Left lung (tissue), 4 donors: ENCODE measurements at regions not wholly inside any gene's neighbourhood (a gene's known extent, or its start where the extent isn't known, plus 50 kb on each side); places are given as distances from the start of the nearest gene placed in this dataset.
"Not testable (repeated sequence)": the region's sequence is repeated elsewhere in the genome, so short reads cannot be mapped to it uniquely, and the experiment has no call there.

Source experiments
- ATAC-seq: fragments of 200-7000 bp; cut with Tn5 transposase; one replicate; pipeline ENCODE4 v1.9.1; 2020; ENCODE audit warnings: moderate library complexity
- DNase-seq, 4 donors: peaks; one replicate each; pipeline ENCODE4 v3.0.0-alpha.2; 2013 to 2020
- H3K27ac ChIP-seq, 2 donors: fragments of 200-600 bp; sonication (generic) in 1 of 2; one replicate each; pipeline versions ENCODE4 v1.5.0 to v1.8.0; 2020 to 2021
- H3K27me3 ChIP-seq, 2 donors: fragments of 200-600 bp; sonication (generic) in 1 of 2; one replicate each; pipeline versions ENCODE4 v1.5.0 to v1.8.0; 2020 to 2021
- H3K36me3 ChIP-seq, 2 donors: fragments of 200-600 bp; sonication (generic) in 1 of 2; one replicate each; pipeline versions ENCODE4 v1.5.0 to v1.8.0; 2020 to 2021
- H3K4me1 ChIP-seq, 2 donors: fragments of 200-600 bp; one replicate each; pipeline ENCODE4 v1.8.0; 2021
- H3K4me3 ChIP-seq, 2 donors: fragments of 200-600 bp; sonication (generic) in 1 of 2; one replicate each; pipeline versions ENCODE4 v1.5.0 to v1.8.0; 2020 to 2021; ENCODE audit warnings: mild to moderate bottlenecking in 1 of 2
- H3K9me3 ChIP-seq, 2 donors: fragments of 200-600 bp; sonication (generic) in 1 of 2; one replicate each; pipeline versions ENCODE4 v1.5.0 to v1.8.0; 2020 to 2021
- intact Hi-C, 2 donors: fragments of 100-400 bp; cut with DNase I; formaldehyde crosslinking; loops; one replicate each; pipeline versions ENCODE4 v1.11.2 to v1.14.2; 2022
- TF ChIP-seq, protein P1 (sequence below), 2 donors: fragments of 200-600 bp; sonication (generic) in 1 of 2; IDR thresholded peaks; one replicate each; pipeline versions ENCODE4 v1.5.0 to v1.8.0; 2021; ENCODE audit warnings: antibody characterized with exemption in 2 of 2
- donor health status: DM: no; HTN: yes; CAD: no.
- donor health status: DM: no; HTN: no; CAD: no.

DNA sequence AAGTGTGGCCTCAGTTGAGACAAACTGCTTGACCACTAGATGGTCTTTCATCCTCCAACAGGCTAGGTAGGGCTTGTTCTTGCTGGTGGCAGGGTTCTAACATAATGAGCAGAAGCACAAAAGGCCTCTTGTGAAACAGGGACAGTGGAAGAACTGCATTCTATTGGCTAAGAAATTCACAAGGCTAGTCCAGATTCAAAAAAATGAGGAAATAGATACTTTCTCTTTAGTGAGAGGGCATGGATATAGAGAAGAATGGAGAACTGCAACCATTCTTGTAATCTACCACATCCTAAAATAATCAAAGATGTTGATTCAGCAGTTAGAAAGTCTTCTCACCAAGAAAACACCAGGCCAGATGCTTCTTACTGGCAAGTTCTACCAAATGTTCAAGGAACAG, 143.7 kb upstream of the LRIG1 start:
- no peak for ATAC-seq
- TF ChIP-seq, protein P1, sequence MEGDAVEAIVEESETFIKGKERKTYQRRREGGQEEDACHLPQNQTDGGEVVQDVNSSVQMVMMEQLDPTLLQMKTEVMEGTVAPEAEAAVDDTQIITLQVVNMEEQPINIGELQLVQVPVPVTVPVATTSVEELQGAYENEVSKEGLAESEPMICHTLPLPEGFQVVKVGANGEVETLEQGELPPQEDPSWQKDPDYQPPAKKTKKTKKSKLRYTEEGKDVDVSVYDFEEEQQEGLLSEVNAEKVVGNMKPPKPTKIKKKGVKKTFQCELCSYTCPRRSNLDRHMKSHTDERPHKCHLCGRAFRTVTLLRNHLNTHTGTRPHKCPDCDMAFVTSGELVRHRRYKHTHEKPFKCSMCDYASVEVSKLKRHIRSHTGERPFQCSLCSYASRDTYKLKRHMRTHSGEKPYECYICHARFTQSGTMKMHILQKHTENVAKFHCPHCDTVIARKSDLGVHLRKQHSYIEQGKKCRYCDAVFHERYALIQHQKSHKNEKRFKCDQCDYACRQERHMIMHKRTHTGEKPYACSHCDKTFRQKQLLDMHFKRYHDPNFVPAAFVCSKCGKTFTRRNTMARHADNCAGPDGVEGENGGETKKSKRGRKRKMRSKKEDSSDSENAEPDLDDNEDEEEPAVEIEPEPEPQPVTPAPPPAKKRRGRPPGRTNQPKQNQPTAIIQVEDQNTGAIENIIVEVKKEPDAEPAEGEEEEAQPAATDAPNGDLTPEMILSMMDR (IDR thresholded peaks at IDR 0.05), result no peak
- intact Hi-C loops, result no loop called here

DNA sequence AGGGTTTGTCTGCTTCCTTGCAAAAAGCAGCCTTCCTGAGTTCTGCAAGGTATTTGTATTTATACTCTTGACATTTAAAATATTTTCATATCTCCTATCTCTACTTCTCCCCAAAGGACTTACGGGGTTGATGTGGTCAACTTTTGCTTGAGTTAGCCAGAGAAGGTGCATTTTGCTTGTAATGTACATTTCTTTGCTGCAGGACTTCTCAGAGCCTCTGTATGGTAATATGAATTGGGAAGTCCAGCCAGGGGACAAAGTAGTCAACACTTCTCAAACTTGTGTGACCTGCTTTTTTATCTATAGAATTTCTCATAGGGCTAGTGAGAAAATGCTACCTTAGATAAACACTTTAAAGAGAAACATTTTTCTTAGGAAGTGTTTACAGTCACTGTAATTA, 148.2 kb upstream of the LRIG1 start:
- no peaks in the 10 kb centered on the region for H3K4me1 ChIP-seq
- TF ChIP-seq, protein P1 (IDR thresholded peaks at IDR 0.05), result no peak
- no peak for ATAC-seq
- no peak overlapping the region for H3K27ac ChIP-seq
- no peaks in the 10 kb centered on the region for H3K27me3 ChIP-seq
- no peak for DNase-seq
- H3K4me3 ChIP-seq, result no peak overlapping the region
- H3K36me3 ChIP-seq, result no peaks in the 10 kb centered on the region
- intact Hi-C loops, result no loop called here
- H3K9me3 ChIP-seq, result peaks cover 0 to 5% of the 10 kb centered on the region in 2 donors

More for the DNA sequence above, 143.7 kb upstream of the LRIG1 start:
- H3K4me3 ChIP-seq, result no peak overlapping the region
- H3K36me3 ChIP-seq, result no peaks in the 10 kb centered on the region
- no peak overlapping the region for H3K27ac ChIP-seq
- no peaks in the 10 kb centered on the region for H3K4me1 ChIP-seq
- no peaks in the 10 kb centered on the region for H3K27me3 ChIP-seq
- peaks cover 0 to 5% of the 10 kb centered on the region in 2 donors for H3K9me3 ChIP-seq
- DNase-seq, result no peak

DNA sequence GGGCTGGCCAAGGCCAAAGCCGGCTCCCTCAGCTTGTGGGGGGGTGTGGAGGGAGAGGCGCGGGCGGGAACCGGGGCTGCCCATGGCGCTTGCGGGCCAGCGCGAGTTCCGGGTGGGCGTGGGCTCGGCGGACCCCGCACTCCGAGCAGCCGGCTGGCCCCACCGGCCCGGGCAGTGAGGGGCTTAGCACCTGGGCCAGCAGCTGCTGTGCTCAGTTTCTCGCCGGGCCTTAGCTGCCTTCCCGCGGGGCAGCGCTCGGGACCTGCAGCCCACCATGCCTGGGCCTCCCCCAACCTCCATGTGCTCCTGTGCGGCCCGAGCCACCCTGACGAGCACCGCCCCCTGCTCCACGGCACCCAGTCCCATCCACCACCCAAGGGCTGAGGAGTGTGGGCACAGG, 150.7 kb upstream of the LRIG1 start:
- H3K27ac ChIP-seq, ATAC-seq, intact Hi-C loops, H3K4me3 ChIP-seq, H3K36me3 ChIP-seq, H3K9me3 ChIP-seq, DNase-seq, H3K4me1 ChIP-seq, H3K27me3 ChIP-seq: not testable (repeated sequence)

DNA sequence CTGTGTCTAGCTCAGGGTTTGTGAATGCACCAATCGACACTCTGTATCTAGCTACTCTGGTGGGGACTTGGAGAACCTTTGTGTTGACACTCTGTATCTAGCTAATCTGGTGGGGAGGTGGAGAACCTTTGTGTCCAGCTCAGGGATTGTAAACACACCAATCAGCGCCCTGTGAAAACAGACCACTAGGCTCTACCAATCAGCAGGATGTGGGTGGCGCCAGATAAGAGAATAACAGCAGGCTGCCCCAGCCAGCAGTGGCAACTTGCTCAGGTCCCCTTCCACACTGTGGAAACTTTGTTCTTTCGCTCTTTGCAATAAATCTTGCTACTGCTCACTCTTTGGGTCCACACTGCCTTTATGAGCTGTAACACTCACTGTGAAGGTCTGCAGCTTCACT, 151.3 kb upstream of the LRIG1 start:
- H3K27me3 ChIP-seq, H3K4me1 ChIP-seq, ATAC-seq, H3K4me3 ChIP-seq, H3K9me3 ChIP-seq, H3K36me3 ChIP-seq, H3K27ac ChIP-seq, intact Hi-C loops, DNase-seq: not testable (repeated sequence)

DNA sequence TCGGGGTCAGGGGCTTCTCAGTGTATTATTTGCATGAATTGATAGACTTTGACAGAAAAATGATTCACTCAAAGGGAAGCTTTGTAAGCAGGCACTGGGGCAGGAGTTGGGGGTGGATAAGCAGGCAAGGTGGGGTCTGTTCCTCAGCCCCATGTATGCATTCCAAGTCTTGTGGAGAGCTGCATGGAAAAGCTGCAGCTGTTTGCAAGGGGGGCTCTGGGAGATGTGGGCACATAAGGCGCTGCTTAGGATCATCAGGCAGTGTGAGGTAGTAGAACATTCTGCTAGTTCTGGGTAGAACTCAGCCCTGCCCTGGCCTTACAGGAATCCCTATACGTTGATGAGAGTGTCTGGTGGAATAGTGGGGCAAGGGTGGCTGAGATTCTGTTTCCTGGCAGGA, 154.2 kb upstream of the LRIG1 start:
- no peak overlapping the region for H3K4me3 ChIP-seq
- ATAC-seq (no peak), DNase-seq (no peak)
- H3K4me1 ChIP-seq, result no peaks in the 10 kb centered on the region
- intact Hi-C loops, result no loop called here
- H3K9me3 ChIP-seq, result no peaks in the 10 kb centered on the region
- no peaks in the 10 kb centered on the region for H3K36me3 ChIP-seq
- TF ChIP-seq, protein P1 (IDR thresholded peaks at IDR 0.05), result no peak
- H3K27ac ChIP-seq, result no peak overlapping the region
- no peaks in the 10 kb centered on the region for H3K27me3 ChIP-seq

DNA sequence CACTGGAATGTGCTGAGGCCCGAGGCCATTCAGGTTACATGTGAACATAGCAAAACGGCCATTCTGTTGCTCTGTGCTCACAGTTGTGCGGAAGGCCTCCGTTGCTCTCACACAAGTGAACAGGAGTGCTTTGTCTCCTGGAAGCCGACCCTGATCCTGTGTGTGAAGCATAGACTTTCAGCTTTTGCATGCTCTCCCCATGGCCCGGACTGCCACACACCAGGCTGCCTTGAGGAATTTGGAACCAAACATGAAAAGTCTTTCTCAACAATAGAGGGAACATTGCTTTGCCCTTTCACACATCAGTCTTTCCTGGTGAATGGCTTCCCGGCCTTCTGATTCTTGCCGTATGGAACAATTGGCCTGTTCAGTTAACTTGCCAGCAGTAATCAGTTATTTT, 154.8 kb upstream of the LRIG1 start:
- no peaks in the 10 kb centered on the region for H3K27me3 ChIP-seq
- H3K36me3 ChIP-seq, result no peaks in the 10 kb centered on the region
- no peak for ATAC-seq
- no peak overlapping the region for H3K4me3 ChIP-seq
- intact Hi-C loops, result no loop called here
- no peak overlapping the region for H3K27ac ChIP-seq
- DNase-seq, result no peak
- TF ChIP-seq, protein P1 (IDR thresholded peaks at IDR 0.05), result no peak
- no peaks in the 10 kb centered on the region for H3K9me3 ChIP-seq
- no peaks in the 10 kb centered on the region for H3K4me1 ChIP-seq
